ENCODE measurements at regions not wholly inside any gene's neighbourhood (a gene's known extent, or its start where the extent isn't known, plus 50 kb on each side); places are given as distances from the start of the nearest gene placed in this dataset.

- H3K27ac ChIP-seq (ENCODE audit: low read depth in 1 of 2, low read length in 2 of 2), result no peak overlapping the region
- H3K9me3 ChIP-seq (ENCODE audit: control insufficient read depth in 1 of 2, insufficient read depth in 1 of 2, low read length in 2 of 2), result peaks cover 3 to 9% of the 10 kb centered on the region in 2 experiments
- H3K27ac Mint-ChIP-seq, result no peak overlapping the region
- no peak overlapping the region for H3K4me3 ChIP-seq (ENCODE audit: low read length)
- TF ChIP-seq CTCF (IDR thresholded peaks at IDR 0.05), result no peak
- no peaks in the 10 kb centered on the region for H3K4me1 ChIP-seq (ENCODE audit: insufficient read depth, low read length)
- intact Hi-C loops (cut with DNase I, micrococcal nuclease), result no loop called here
- no peaks in the 10 kb centered on the region for H3K27me3 ChIP-seq (ENCODE audit: control insufficient read depth in 1 of 2, insufficient read depth in 2 of 2, low read length in 2 of 2)
- POLR2A ChIA-PET, result no interaction called here
- ATAC-seq (ENCODE audit: poor library complexity), result no peak
- H3K36me3 ChIP-seq (ENCODE audit: insufficient read depth, low read length), result no peaks in the 10 kb centered on the region
- no peak overlapping the region for H3K4me3 Mint-ChIP-seq
- peaks cover 18% of the 10 kb centered on the region for H3K9me3 Mint-ChIP-seq
- no peak for DNase-seq
- H3K4me1 Mint-ChIP-seq (ENCODE audit: low read depth), result no peaks in the 10 kb centered on the region
- H3K27me3 Mint-ChIP-seq, result no peaks in the 10 kb centered on the region
- CTCF ChIA-PET, result no interaction called here
- no peaks in the 10 kb centered on the region for H3K36me3 Mint-ChIP-seq (ENCODE audit: low read depth)
Observed at GRCh38 chr2:150276737-150277136, 210.7 kb downstream of the RND3 start.

GRCh38 chr2:150274108-150274507, 213.4 kb downstream of the RND3 start:
- H3K4me3 ChIP-seq (ENCODE audit: low read length), result no peak overlapping the region
- no peaks in the 10 kb centered on the region for H3K36me3 Mint-ChIP-seq (ENCODE audit: low read depth)
- no peaks in the 10 kb centered on the region for H3K4me1 Mint-ChIP-seq (ENCODE audit: low read depth)
- CTCF ChIA-PET, result no interaction called here
- no peak overlapping the region for H3K27ac Mint-ChIP-seq
- no peaks in the 10 kb centered on the region for H3K27me3 Mint-ChIP-seq
- H3K27ac ChIP-seq (ENCODE audit: low read depth in 1 of 2, low read length in 2 of 2), result no peak overlapping the region
- H3K36me3 ChIP-seq (ENCODE audit: insufficient read depth, low read length), result no peaks in the 10 kb centered on the region
- POLR2A ChIA-PET, result no interaction called here
- peaks cover 18% of the 10 kb centered on the region for H3K9me3 Mint-ChIP-seq
- H3K4me3 Mint-ChIP-seq, result no peak overlapping the region
- H3K27me3 ChIP-seq (ENCODE audit: control insufficient read depth in 1 of 2, insufficient read depth in 2 of 2, low read length in 2 of 2), result no peaks in the 10 kb centered on the region
- intact Hi-C loops (cut with DNase I, micrococcal nuclease), result no loop called here
- no peaks in the 10 kb centered on the region for H3K4me1 ChIP-seq (ENCODE audit: insufficient read depth, low read length)
- ATAC-seq (ENCODE audit: poor library complexity) (no peak), DNase-seq (no peak)
- peaks cover 3 to 6% of the 10 kb centered on the region in 2 experiments for H3K9me3 ChIP-seq (ENCODE audit: control insufficient read depth in 1 of 2, insufficient read depth in 1 of 2, low read length in 2 of 2)
- TF ChIP-seq CTCF (IDR thresholded peaks at IDR 0.05), result no peak

- Mint-ChIP-seq H3K27ac (no peak overlapping the region), H3K4me1 (ENCODE audit: low read depth) (no peaks in the 10 kb centered on the region), H3K36me3 (ENCODE audit: low read depth) (no peaks in the 10 kb centered on the region), H3K4me3 (no peak overlapping the region), H3K9me3 (peaks cover 9% of the 10 kb centered on the region), H3K27me3 (no peaks in the 10 kb centered on the region)
- ChIA-PET POLR2A (no interaction called here), CTCF (no interaction called here)
- Histone ChIP-seq H3K36me3 (ENCODE audit: insufficient read depth, low read length) (no peaks in the 10 kb centered on the region), H3K4me1 (ENCODE audit: insufficient read depth, low read length) (no peaks in the 10 kb centered on the region), H3K4me3 (ENCODE audit: low read length) (no peak overlapping the region), H3K9me3 (ENCODE audit: control insufficient read depth in 1 of 2, insufficient read depth in 1 of 2, low read length in 2 of 2) (peaks cover 3 to 6% of the 10 kb centered on the region in 2 experiments), H3K27ac (ENCODE audit: low read depth in 1 of 2, low read length in 2 of 2) (no peak overlapping the region), H3K27me3 (ENCODE audit: control insufficient read depth in 1 of 2, insufficient read depth in 2 of 2, low read length in 2 of 2) (no peaks in the 10 kb centered on the region)
- intact Hi-C loops (cut with DNase I, micrococcal nuclease), result no loop called here
- no peak for DNase-seq
- TF ChIP-seq CTCF (IDR thresholded peaks at IDR 0.05), result no peak
- no peak for ATAC-seq (ENCODE audit: poor library complexity)
Observed at GRCh38 chr2:150271952-150272802, 215.3 kb downstream of the RND3 start.

Measured in CD4-positive, alpha-beta T cell (primary cell).